Astrocyte (in vitro differentiated cells and primary cell): ENCODE measurements at regions not wholly inside any gene's neighbourhood (a gene's known extent, or its start where the extent isn't known, plus 50 kb on each side); places are given as distances from the start of the nearest gene placed in this dataset.

Experiments
- DNase-seq: peaks from one replicate; pipeline ENCODE4 v3.0.0-alpha.2; 2010; ENCODE audit warnings: low read depth
- FAIRE-seq: peaks from 2 replicates; lab custom pipeline; 2011; peaks lifted over from hg19 to GRCh38; lab: Jason Lieb, UNC
- H2AFZ ChIP-seq: 2 replicates; pipeline ENCODE4 v1.6.0; 2012; ENCODE audit warnings: low read depth, low read length, inconsistent platforms
- H3K27ac ChIP-seq: 2 replicates; pipeline ENCODE4 v1.5.1; 2011; ENCODE audit warnings: low read depth, low read length, inconsistent platforms
- H3K27me3 ChIP-seq: 2 replicates; pipeline ENCODE4 v1.6.0; 2011; ENCODE audit warnings: low read length, inconsistent platforms; ENCODE audit not compliant: insufficient read depth
- H3K36me3 ChIP-seq: 2 replicates; pipeline ENCODE4 v1.5.1; 2011; ENCODE audit warnings: low read length, inconsistent platforms; ENCODE audit not compliant: insufficient read depth
- H3K4me1 ChIP-seq: 2 replicates; pipeline ENCODE4 v1.5.1; 2011; ENCODE audit warnings: low read length, inconsistent platforms; ENCODE audit not compliant: insufficient read depth
- H3K4me2 ChIP-seq: 2 replicates; pipeline ENCODE4 v1.6.0; 2012; ENCODE audit warnings: low read length, inconsistent platforms
- H3K4me3 ChIP-seq: 2 replicates; pipeline ENCODE4 v1.5.1; 2011; ENCODE audit warnings: low read depth, mild to moderate bottlenecking, low read length, inconsistent platforms; ENCODE audit not compliant: insufficient read depth
- H3K79me2 ChIP-seq: 2 replicates; pipeline ENCODE4 v1.6.0; 2012; ENCODE audit warnings: mild to moderate bottlenecking, low read length, inconsistent platforms; ENCODE audit not compliant: insufficient read depth
- H3K9ac ChIP-seq: 2 replicates; pipeline ENCODE4 v1.6.0; 2012; ENCODE audit warnings: mild to moderate bottlenecking, low read length, inconsistent platforms
- H3K9me3 ChIP-seq: 2 replicates; pipeline ENCODE4 v1.5.1; 2012; ENCODE audit warnings: low read depth, mild to moderate bottlenecking, low read length, inconsistent platforms; ENCODE audit not compliant: insufficient read depth
- H4K20me1 ChIP-seq: 2 replicates; pipeline ENCODE4 v1.6.0; 2012; ENCODE audit warnings: low read length, inconsistent platforms; ENCODE audit not compliant: insufficient read depth
- H3K27ac Mint-ChIP-seq: one replicate; pipeline ENCODE4 v1.8.0; 2021; ENCODE audit warnings: mild to moderate bottlenecking, mixed read lengths; ENCODE audit not compliant: unreplicated experiment
- H3K27me3 Mint-ChIP-seq: one replicate; pipeline ENCODE4 v1.8.0; 2021; ENCODE audit warnings: low read depth, mixed read lengths; ENCODE audit not compliant: unreplicated experiment
- H3K36me3 Mint-ChIP-seq: one replicate; pipeline ENCODE4 v1.8.0; 2021; ENCODE audit warnings: low read depth, mixed read lengths; ENCODE audit not compliant: unreplicated experiment
- H3K4me1 Mint-ChIP-seq: one replicate; pipeline ENCODE4 v1.8.0; 2021; ENCODE audit warnings: low read depth, mixed read lengths; ENCODE audit not compliant: unreplicated experiment
- H3K4me3 Mint-ChIP-seq: one replicate; pipeline ENCODE4 v1.8.0; 2021; ENCODE audit warnings: mild to moderate bottlenecking, moderate library complexity, mixed read lengths; ENCODE audit not compliant: unreplicated experiment
- H3K9me3 Mint-ChIP-seq: one replicate; pipeline ENCODE4 v1.8.0; 2021; ENCODE audit warnings: mild to moderate bottlenecking, mixed read lengths; ENCODE audit not compliant: unreplicated experiment
- EZH2 ChIP-seq: IDR thresholded peaks from 2 replicates; pipeline ENCODE4 v1.6.1; 2012; ENCODE audit warnings: mild to moderate bottlenecking, low read length, inconsistent platforms; ENCODE audit not compliant: insufficient read depth
- TF ChIP-seq, protein P1 (sequence below): IDR thresholded peaks from 2 replicates; pipeline ENCODE4 v1.5.1; 2011; ENCODE audit warnings: low read depth, mild to moderate bottlenecking, inconsistent platforms, low read length, moderate library complexity; ENCODE audit not compliant: insufficient read depth

DNA sequence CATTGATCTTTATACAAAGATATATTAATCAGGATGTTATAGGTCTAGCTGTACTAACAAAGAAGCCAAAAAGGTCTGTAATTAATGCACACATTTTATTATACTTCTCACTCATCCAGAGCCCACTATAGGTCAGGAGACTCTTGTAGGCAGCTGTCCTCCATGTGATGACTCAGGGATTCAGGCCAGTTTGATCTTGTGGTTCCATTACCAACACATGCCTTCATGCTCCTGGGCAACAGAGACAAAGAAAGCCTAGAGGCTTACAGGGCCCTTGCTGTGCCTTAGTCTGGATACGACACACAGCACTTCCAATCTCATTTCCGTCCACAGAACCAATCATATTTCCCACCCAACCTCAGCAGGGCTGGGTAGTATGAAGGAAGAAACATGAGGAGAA lies 150.3 kb upstream of the NCAM1 start:
- Histone ChIP-seq H3K9me3 (peaks cover 5% of the 10 kb centered on the region), H3K79me2 (no peaks in the 10 kb centered on the region), H3K9ac (no peak overlapping the region), H2AFZ (no peak overlapping the region), H4K20me1 (no peaks in the 10 kb centered on the region), H3K4me1 (no peaks in the 10 kb centered on the region), H3K27me3 (no peaks in the 10 kb centered on the region), H3K4me2 (no peak overlapping the region), H3K27ac (no peak overlapping the region), H3K36me3 (no peaks in the 10 kb centered on the region), H3K4me3 (no peak overlapping the region)
- Mint-ChIP-seq H3K27me3 (peaks cover 16% of the 10 kb centered on the region), H3K36me3 (no peaks in the 10 kb centered on the region), H3K27ac (no peak overlapping the region), H3K4me1 (no peaks in the 10 kb centered on the region), H3K9me3 (peaks cover 19% of the 10 kb centered on the region), H3K4me3 (no peak overlapping the region)
- TF ChIP-seq, protein P1, sequence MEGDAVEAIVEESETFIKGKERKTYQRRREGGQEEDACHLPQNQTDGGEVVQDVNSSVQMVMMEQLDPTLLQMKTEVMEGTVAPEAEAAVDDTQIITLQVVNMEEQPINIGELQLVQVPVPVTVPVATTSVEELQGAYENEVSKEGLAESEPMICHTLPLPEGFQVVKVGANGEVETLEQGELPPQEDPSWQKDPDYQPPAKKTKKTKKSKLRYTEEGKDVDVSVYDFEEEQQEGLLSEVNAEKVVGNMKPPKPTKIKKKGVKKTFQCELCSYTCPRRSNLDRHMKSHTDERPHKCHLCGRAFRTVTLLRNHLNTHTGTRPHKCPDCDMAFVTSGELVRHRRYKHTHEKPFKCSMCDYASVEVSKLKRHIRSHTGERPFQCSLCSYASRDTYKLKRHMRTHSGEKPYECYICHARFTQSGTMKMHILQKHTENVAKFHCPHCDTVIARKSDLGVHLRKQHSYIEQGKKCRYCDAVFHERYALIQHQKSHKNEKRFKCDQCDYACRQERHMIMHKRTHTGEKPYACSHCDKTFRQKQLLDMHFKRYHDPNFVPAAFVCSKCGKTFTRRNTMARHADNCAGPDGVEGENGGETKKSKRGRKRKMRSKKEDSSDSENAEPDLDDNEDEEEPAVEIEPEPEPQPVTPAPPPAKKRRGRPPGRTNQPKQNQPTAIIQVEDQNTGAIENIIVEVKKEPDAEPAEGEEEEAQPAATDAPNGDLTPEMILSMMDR: no peak
- no peak for TF ChIP-seq EZH2
- DNase-seq (no peak), FAIRE-seq (no peak)

DNA sequence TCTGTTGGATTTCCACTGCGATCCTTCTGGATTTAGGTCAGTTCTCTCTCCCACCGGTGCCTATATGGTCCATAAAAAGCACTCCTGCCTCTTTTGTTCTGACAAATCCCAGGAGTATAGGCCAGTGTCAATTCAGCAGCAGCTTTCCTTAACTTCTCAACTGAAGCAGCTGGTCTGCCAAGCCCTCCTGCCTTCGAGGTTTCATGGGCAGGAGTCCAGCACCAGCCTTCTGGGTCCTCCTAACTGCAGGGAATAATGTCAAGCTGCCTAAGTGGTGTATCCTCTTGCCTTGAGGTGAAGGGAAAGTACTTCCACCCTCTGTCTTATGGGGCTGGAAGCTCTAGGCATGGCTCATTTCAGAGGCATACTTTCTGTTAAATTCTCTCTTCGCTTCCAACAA lies 149.4 kb upstream of the NCAM1 start:
- peaks cover 5% of the 10 kb centered on the region for H3K9me3 ChIP-seq
- Mint-ChIP-seq H3K4me3 (no peak overlapping the region), H3K27me3 (peaks cover 14% of the 10 kb centered on the region), H3K9me3 (peaks cover 21% of the 10 kb centered on the region), H3K4me1 (no peaks in the 10 kb centered on the region), H3K27ac (no peak overlapping the region), H3K36me3 (no peaks in the 10 kb centered on the region)
- H4K20me1 ChIP-seq: no peaks in the 10 kb centered on the region
- no peak for FAIRE-seq
- no peak overlapping the region for H2AFZ ChIP-seq
- no peak for DNase-seq
- no peak overlapping the region for H3K27ac ChIP-seq
- no peak overlapping the region for H3K4me2 ChIP-seq
- H3K36me3 ChIP-seq: no peaks in the 10 kb centered on the region
- H3K4me3 ChIP-seq: no peak overlapping the region
- H3K9ac ChIP-seq: no peak overlapping the region
- TF ChIP-seq, protein P1: no peak
- no peak for TF ChIP-seq EZH2
- H3K27me3 ChIP-seq: no peaks in the 10 kb centered on the region
- no peaks in the 10 kb centered on the region for H3K4me1 ChIP-seq
- no peaks in the 10 kb centered on the region for H3K79me2 ChIP-seq

GRCh38 chr11:112812729-112813128 lies 148.5 kb upstream of the NCAM1 start:
- no peak for TF ChIP-seq EZH2
- TF ChIP-seq, protein P1: no peak
- H3K27ac Mint-ChIP-seq: no peak overlapping the region
- Histone ChIP-seq H3K79me2 (no peaks in the 10 kb centered on the region), H3K4me1 (no peaks in the 10 kb centered on the region), H3K36me3 (no peaks in the 10 kb centered on the region), H4K20me1 (no peaks in the 10 kb centered on the region), H3K27ac (no peak overlapping the region), H2AFZ (no peak overlapping the region), H3K4me3 (no peak overlapping the region), H3K4me2 (no peak overlapping the region), H3K27me3 (no peaks in the 10 kb centered on the region), H3K9ac (no peak overlapping the region), H3K9me3 (peaks cover 5% of the 10 kb centered on the region)
- no peak overlapping the region for H3K4me3 Mint-ChIP-seq
- DNase-seq (no peak), FAIRE-seq (no peak)
- peaks cover 14% of the 10 kb centered on the region for H3K27me3 Mint-ChIP-seq
- H3K4me1 Mint-ChIP-seq: no peaks in the 10 kb centered on the region
- no peaks in the 10 kb centered on the region for H3K36me3 Mint-ChIP-seq
- H3K9me3 Mint-ChIP-seq: peaks cover 21% of the 10 kb centered on the region
